ENCODE measurements at regions not wholly inside any gene's neighbourhood (a gene's known extent, or its start where the extent isn't known, plus 50 kb on each side); places are given as distances from the start of the nearest gene placed in this dataset.

GRCh38 chr10:52434734-52435133 is 120.7 kb downstream of the DKK1 start:
- WGBS (ENCODE audit: extremely low coverage, insufficient read length, low lambda C conversion rate): no CpG with 5 or more reads among the region's 11 CpGs
- Histone ChIP-seq H2AK5ac (ENCODE audit: insufficient read length, low read length) (no peak overlapping the region), H4K8ac (replicated peaks; ENCODE audit: insufficient read length, low read depth, low read length) (no peak overlapping the region), H2BK20ac (ENCODE audit: low read depth, low read length, poor library complexity, severe bottlenecking) (no peak overlapping the region), H2BK5ac (ENCODE audit: insufficient read length, low read length) (no peak overlapping the region), H2BK15ac (ENCODE audit: low read depth, low read length) (no peak overlapping the region), H3K9me3 (ENCODE audit: control insufficient read depth, low read depth, low read length) (no peaks in the 10 kb centered on the region), H3K18ac (ENCODE audit: insufficient read length, low read depth, low read length) (no peak overlapping the region), H3K79me1 (ENCODE audit: insufficient read depth, low read depth, low read length, poor library complexity, severe bottlenecking) (no peaks in the 10 kb centered on the region), H3K14ac (ENCODE audit: insufficient read depth, low read length) (no peak overlapping the region; the same call in 1 of the 2 replicates), H2AFZ (ENCODE audit: low read length) (no peak overlapping the region), H3K27ac (ENCODE audit: insufficient read length, low read depth, low read length) (no peak overlapping the region), H3K4ac (ENCODE audit: low read depth, low read length) (no peak overlapping the region), H3K4me1 (ENCODE audit: insufficient read depth, low read length) (no peaks in the 10 kb centered on the region), H3K9ac (ENCODE audit: extremely low read depth, insufficient read length, low read length) (no peak overlapping the region), H3K23me2 (ENCODE audit: insufficient read length, low read depth, low read length, poor library complexity, severe bottlenecking) (no peaks in the 10 kb centered on the region), H3T11ph (ENCODE audit: low read length) (no peak overlapping the region), H3K56ac (ENCODE audit: insufficient read length, low read depth, low read length) (no peak overlapping the region), H4K20me1 (ENCODE audit: control insufficient read depth, insufficient read depth, insufficient read length) (no peaks in the 10 kb centered on the region), H3K79me2 (ENCODE audit: insufficient read depth, low read length) (no peaks in the 10 kb centered on the region), H3K23ac (ENCODE audit: insufficient read length, low read depth, low read length) (no peak overlapping the region), H4K91ac (ENCODE audit: insufficient read length, low read depth, low read length) (no peak overlapping the region), H3K4me2 (ENCODE audit: insufficient read depth, insufficient read length, low read length) (no peak overlapping the region), H2BK120ac (ENCODE audit: low read depth, low read length, poor library complexity, severe bottlenecking) (no peak overlapping the region), H4K5ac (ENCODE audit: insufficient read length, low read depth, low read length) (no peak overlapping the region), H3K27me3 (ENCODE audit: insufficient read depth, low read length) (no peaks in the 10 kb centered on the region), H2BK12ac (ENCODE audit: insufficient read length, low read depth, low read length) (no peak overlapping the region)
- H3K4me1 Mint-ChIP-seq: peaks cover 0 to 2% of the 10 kb centered on the region in 2 experiments; a peak in 1 of 4 replicates
- TF ChIP-seq CTCF (conservative IDR thresholded peaks at IDR 0.05): no peak
- DNase-seq: no peak
- no peak overlapping the region for H3K27ac Mint-ChIP-seq
- H3K36me3 Mint-ChIP-seq (ENCODE audit: insufficient read depth in 1 of 3, low read depth in 3 of 3): no peaks in the 10 kb centered on the region
- H3K27me3 Mint-ChIP-seq (ENCODE audit: low read depth): no peaks in the 10 kb centered on the region
- H3K9me3 Mint-ChIP-seq: no peaks in the 10 kb centered on the region
- no peak overlapping the region for H3K4me3 Mint-ChIP-seq
